HG03196 (cell line): ENCODE measurements at regions not wholly inside any gene's neighbourhood (a gene's known extent, or its start where the extent isn't known, plus 50 kb on each side); places are given as distances from the start of the nearest gene placed in this dataset.
A peak's percentile ranks its signal among the peaks of the same experiment; 100 is the strongest.
"Not testable (repeated sequence)": the region's sequence is repeated elsewhere in the genome, so short reads cannot be mapped to it uniquely, and the experiment has no call there.

Source experiments
- ATAC-seq: cut with Tn5 transposase; IDR thresholded peaks from one replicate; pipeline ENCODE4 v1.9.1; 2021; ENCODE audit not compliant: unreplicated experiment

- ATAC-seq = no peak
Observed at GRCh38 chr17:68782789-68783188, 172.4 kb downstream of the ABCA8 start.

GRCh38 chr17:68780596-68780995, 174.6 kb downstream of the ABCA8 start:
- no peak for ATAC-seq

GRCh38 chr17:68778726-68779125, 176.5 kb downstream of the ABCA8 start:
- no peak for ATAC-seq

- ATAC-seq = no peak
Observed at GRCh38 chr17:68777856-68778694, 176.9 kb upstream of the FAM20A start.

- no peak for ATAC-seq
Observed at GRCh38 chr17:68777243-68777855, 176.2 kb upstream of the FAM20A start.

- ATAC-seq = no peak
Observed at GRCh38 chr17:68776451-68776850, 175.3 kb upstream of the FAM20A start.

- ATAC-seq = no peak
Observed at GRCh38 chr17:68775969-68776368, 174.8 kb upstream of the FAM20A start.

GRCh38 chr17:68775318-68775717, 174.2 kb upstream of the FAM20A start:
- ATAC-seq = no peak

- ATAC-seq = peak; percentile 65
Observed at GRCh38 chr17:68771867-68772515, 170.8 kb upstream of the FAM20A start.

GRCh38 chr17:68768804-68769203, 167.6 kb upstream of the FAM20A start:
- ATAC-seq = no peak

- ATAC-seq = no peak
Observed at GRCh38 chr17:68766640-68767039, 165.5 kb upstream of the FAM20A start.

GRCh38 chr17:68763562-68763961, 162.4 kb upstream of the FAM20A start:
- no peak for ATAC-seq

- no peak for ATAC-seq
Observed at GRCh38 chr17:68762911-68763310, 161.7 kb upstream of the FAM20A start.

GRCh38 chr17:68760141-68760475, 158.9 kb upstream of the FAM20A start:
- no peak for ATAC-seq

- peak; percentile 68 for ATAC-seq
Observed at GRCh38 chr17:68759343-68760140, 158.4 kb upstream of the FAM20A start.

- ATAC-seq = no peak
Observed at GRCh38 chr17:68759002-68759342, 157.8 kb upstream of the FAM20A start.

- not testable (repeated sequence) for ATAC-seq
Observed at GRCh38 chr17:68757866-68758757, 156.9 kb upstream of the FAM20A start.

GRCh38 chr17:68753985-68754769, 153.0 kb upstream of the FAM20A start:
- no peak for ATAC-seq

GRCh38 chr17:68750208-68750562, 149.0 kb upstream of the FAM20A start:
- ATAC-seq = no peak
